RWPE2 (cell line): ENCODE measurements at regions not wholly inside any gene's neighbourhood (a gene's known extent, or its start where the extent isn't known, plus 50 kb on each side); places are given as distances from the start of the nearest gene placed in this dataset.

Experiments used
- ATAC-seq: fragments of 200-7000 bp; cut with Tn5 transposase; 3 replicates; pipeline ENCODE4 v1.9.1; 2021; ENCODE audit warnings: low read depth
- DNase-seq: peaks from one replicate; pipeline ENCODE4 v3.0.0-alpha.2; 2020; ENCODE audit warnings: low spot score
- H3K27ac ChIP-seq: fragments of 450-650 bp; 2 replicates; pipeline ENCODE4 v1.5.1; 2017; ENCODE audit warnings: mild to moderate bottlenecking; ENCODE audit not compliant: poor library complexity, severe bottlenecking
- H3K27me3 ChIP-seq: fragments of 250-450 bp; sonication (Bioruptor Pico); 2 replicates; pipeline ENCODE4 v1.5.1; 2021; ENCODE audit warnings: mild to moderate bottlenecking, moderate library complexity; ENCODE audit not compliant: insufficient read depth, poor library complexity, severe bottlenecking
- H3K36me3 ChIP-seq: fragments of 250-450 bp; sonication (Bioruptor Pico); 2 replicates; pipeline ENCODE4 v1.5.1; 2020; ENCODE audit warnings: low read depth, mild to moderate bottlenecking, moderate library complexity
- H3K4me1 ChIP-seq: fragments of 250-450 bp; sonication (Bioruptor Pico); 2 replicates; pipeline ENCODE4 v1.5.1; 2021; ENCODE audit warnings: mild to moderate bottlenecking, moderate library complexity; ENCODE audit not compliant: insufficient read depth, poor library complexity, severe bottlenecking
- H3K4me3 ChIP-seq: fragments of 250-450 bp; sonication (Bioruptor Pico); 2 replicates; pipeline ENCODE4 v1.5.1; 2021; ENCODE audit warnings: mild to moderate bottlenecking, moderate library complexity; ENCODE audit not compliant: severe bottlenecking
- H3K9me3 ChIP-seq: fragments of 250-450 bp; sonication (Bioruptor Pico); 2 replicates; pipeline ENCODE4 v1.5.1; 2021; ENCODE audit warnings: mild to moderate bottlenecking, moderate library complexity; ENCODE audit not compliant: severe bottlenecking
- CTCF ChIP-seq: fragments of 450-650 bp; IDR thresholded peaks from one replicate; pipeline ENCODE4 v1.5.1; 2017; ENCODE audit warnings: mild to moderate bottlenecking, moderate library complexity; ENCODE audit not compliant: poor library complexity, severe bottlenecking

DNA sequence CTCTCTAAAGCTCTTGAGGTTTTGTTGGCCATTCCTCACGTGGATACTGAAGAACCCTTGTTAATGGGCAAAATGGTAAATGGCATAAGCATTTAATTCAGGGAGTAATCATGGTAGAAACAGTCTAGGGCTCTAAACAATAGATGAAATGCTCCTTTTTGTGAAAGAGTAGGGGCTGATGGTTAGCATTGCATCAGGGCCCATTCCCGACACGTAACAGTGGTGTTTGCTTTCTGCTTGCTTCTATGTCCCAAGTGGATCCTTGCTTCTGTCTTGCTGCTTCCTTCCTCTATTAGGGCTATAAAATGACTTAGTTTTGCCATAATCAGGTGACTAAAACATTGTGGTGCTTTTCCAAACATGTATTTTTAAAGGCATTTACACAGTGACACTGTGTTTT is 230.9 kb upstream of the AFF2 start:
- H3K27me3 ChIP-seq, result no peaks in the 10 kb centered on the region
- no peaks in the 10 kb centered on the region for H3K36me3 ChIP-seq
- no peaks in the 10 kb centered on the region for H3K9me3 ChIP-seq
- no peak for DNase-seq
- TF ChIP-seq CTCF, result no peak
- H3K27ac ChIP-seq, result no peak overlapping the region
- no peak overlapping the region for H3K4me3 ChIP-seq
- no peaks in the 10 kb centered on the region for H3K4me1 ChIP-seq
- no peak for ATAC-seq

DNA sequence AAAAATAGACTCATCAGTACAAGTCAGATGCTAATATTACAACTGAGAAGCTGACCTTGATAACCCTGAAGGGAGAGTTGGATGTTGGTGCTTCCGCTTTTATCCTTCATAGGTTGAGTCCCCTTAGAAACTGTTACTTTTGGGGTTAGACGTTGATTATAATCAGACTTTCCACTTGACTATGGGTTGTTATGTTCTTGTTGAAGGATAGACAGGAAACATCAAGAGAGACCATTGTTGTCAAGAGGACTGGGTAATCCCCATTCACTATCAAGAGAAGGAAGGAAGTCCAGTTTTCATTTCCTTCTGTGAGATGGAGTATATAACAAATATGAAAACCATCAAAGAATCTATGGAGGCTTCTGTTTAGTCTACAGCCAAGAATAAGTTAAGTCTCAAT is 229.9 kb upstream of the AFF2 start:
- Histone ChIP-seq H3K9me3 (no peaks in the 10 kb centered on the region), H3K27ac (no peak overlapping the region), H3K36me3 (no peaks in the 10 kb centered on the region), H3K27me3 (no peaks in the 10 kb centered on the region), H3K4me1 (no peaks in the 10 kb centered on the region), H3K4me3 (no peak overlapping the region)
- DNase-seq (no peak), ATAC-seq (no peak)
- TF ChIP-seq CTCF, result no peak

GRCh38 chrX:148271263-148271662 is 229.2 kb upstream of the AFF2 start:
- no peak for DNase-seq
- H3K9me3 ChIP-seq, result no peaks in the 10 kb centered on the region
- H3K36me3 ChIP-seq, result no peaks in the 10 kb centered on the region
- H3K27me3 ChIP-seq, result no peaks in the 10 kb centered on the region
- no peaks in the 10 kb centered on the region for H3K4me1 ChIP-seq
- no peak for ATAC-seq
- H3K27ac ChIP-seq, result no peak overlapping the region
- no peak overlapping the region for H3K4me3 ChIP-seq
- no peak for TF ChIP-seq CTCF

GRCh38 chrX:148281920-148282319 is 218.5 kb upstream of the AFF2 start:
- H3K9me3 ChIP-seq, result no peaks in the 10 kb centered on the region
- DNase-seq (no peak), ATAC-seq (no peak)
- no peak for TF ChIP-seq CTCF
- H3K36me3 ChIP-seq, result no peaks in the 10 kb centered on the region
- H3K4me1 ChIP-seq, result no peaks in the 10 kb centered on the region
- no peaks in the 10 kb centered on the region for H3K27me3 ChIP-seq
- H3K27ac ChIP-seq, result no peak overlapping the region
- H3K4me3 ChIP-seq, result no peak overlapping the region

DNA sequence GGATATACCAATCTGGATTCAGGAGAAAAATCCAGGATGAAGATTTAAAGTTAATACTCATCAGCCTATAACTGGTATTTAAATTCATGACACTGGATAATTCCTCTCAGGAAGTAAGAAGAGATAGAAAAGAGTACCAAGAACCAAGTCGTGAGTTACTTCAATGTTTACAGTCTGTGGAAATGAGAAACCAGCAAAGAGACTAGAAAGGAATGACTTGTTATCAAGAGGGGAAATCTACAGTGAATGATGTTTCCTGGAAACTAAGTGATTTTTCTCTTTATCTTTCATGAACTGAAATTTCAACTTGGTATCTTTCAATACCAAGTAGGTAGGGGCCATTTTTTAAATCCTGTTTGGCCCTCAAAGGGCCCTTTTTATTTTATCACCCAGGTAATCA is 217.9 kb upstream of the AFF2 start:
- Histone ChIP-seq H3K27ac (no peak overlapping the region), H3K4me1 (no peaks in the 10 kb centered on the region), H3K9me3 (no peaks in the 10 kb centered on the region), H3K36me3 (no peaks in the 10 kb centered on the region), H3K4me3 (no peak overlapping the region), H3K27me3 (no peaks in the 10 kb centered on the region)
- no peak for ATAC-seq
- DNase-seq, result no peak
- TF ChIP-seq CTCF, result no peak
